SK-N-SH (cell line): ENCODE measurements at regions not wholly inside any gene's neighbourhood (a gene's known extent, or its start where the extent isn't known, plus 50 kb on each side); places are given as distances from the start of the nearest gene placed in this dataset.

ENCODE experiments used
- CTCF ChIA-PET: fragments of 300-600, 350-600 bp; formaldehyde crosslinking; extraction: SDS; loops from one replicate; lab custom pipeline; 2021; lab: Yijun Ruan, JAX
- POLR2A ChIA-PET: fragments of 350-600 bp; sonication (Branson Sonifier 250); formaldehyde crosslinking; extraction: SDS; loops from one replicate; lab custom pipeline; 2020; ENCODE audit warnings: antibody characterized with exemption, inconsistent platforms; lab: Yijun Ruan, JAX
- DNase-seq: peaks from one replicate; pipeline ENCODE4 v3.0.0; 2012
- H2AFZ ChIP-seq: fragments of 200-600 bp; sonication (generic); 2 replicates; pipeline ENCODE4 v1.8.1; 2016; ENCODE audit warnings: antibody characterized with exemption, mild to moderate bottlenecking, low read depth
- H3F3A ChIP-seq: fragments of 200-600 bp; sonication (generic); replicated peaks from 2 replicates; pipeline ENCODE3; 2016; ENCODE audit warnings: antibody characterized with exemption, mild to moderate bottlenecking; ENCODE audit not compliant: insufficient read depth
- H3K27ac ChIP-seq, 2 experiments: fragments of 200-500 bp in 1 of 2; fragments of 200-600 bp in 1 of 2; sonication (Bioruptor generic) in 1 of 2; sonication (generic), shearing (Covaris generic) in 1 of 2; 2 replicates each; pipeline versions ENCODE4 v1.5.1 to v1.6.1; 2014 to 2016; ENCODE audit warnings: low read depth in 2 of 2, inconsistent platforms in 1 of 2, low read length in 1 of 2, mild to moderate bottlenecking in 1 of 2, mixed read lengths in 1 of 2
- H3K27me3 ChIP-seq: fragments of 200-600 bp; sonication (generic), shearing (Covaris generic); 2 replicates; pipeline ENCODE4 v1.6.1; 2016; ENCODE audit warnings: mixed run types; ENCODE audit not compliant: insufficient read depth
- H3K36me3 ChIP-seq, 2 experiments: fragments of 200-500 bp in 1 of 2; fragments of 200-600 bp in 1 of 2; sonication (Bioruptor generic) in 1 of 2; sonication (generic) in 1 of 2; replicated peaks in 1 of 2; 2 replicates each; pipeline versions ENCODE3 to v1.5.1; 2014 to 2016; ENCODE audit warnings: low read length in 1 of 2, mild to moderate bottlenecking in 1 of 2; ENCODE audit not compliant: insufficient read depth in 2 of 2, control insufficient read depth in 1 of 2
- H3K4me1 ChIP-seq, 2 experiments: fragments of 200-500 bp in 1 of 2; fragments of 200-600 bp in 1 of 2; sonication (Bioruptor generic) in 1 of 2; sonication (generic), shearing (Covaris generic) in 1 of 2; 2 replicates each; pipeline versions ENCODE4 v1.5.1 to v1.6.1; 2014 to 2016; ENCODE audit warnings: low read depth in 1 of 2, low read length in 1 of 2, mixed run types in 1 of 2; ENCODE audit not compliant: insufficient read depth in 2 of 2, control insufficient read depth in 1 of 2
- H3K4me2 ChIP-seq: fragments of 200-600 bp; sonication (generic), shearing (Covaris generic); 2 replicates; pipeline ENCODE4 v1.6.1; 2017; ENCODE audit warnings: mixed run types
- H3K4me3 ChIP-seq, 2 experiments: fragments of 200-500 bp in 1 of 2; fragments of 200-600 bp in 1 of 2; sonication (Bioruptor generic) in 1 of 2; sonication (generic), shearing (Covaris generic) in 1 of 2; 2 replicates each; pipeline versions ENCODE4 v1.5.1 to v1.8.1; 2014 to 2016; ENCODE audit warnings: low read depth in 2 of 2, inconsistent platforms in 1 of 2, low read length in 1 of 2, mild to moderate bottlenecking in 1 of 2, mixed read lengths in 1 of 2, moderate library complexity in 1 of 2
- H3K79me2 ChIP-seq: fragments of 200-600 bp; sonication (generic); 2 replicates; pipeline ENCODE4 v1.8.1; 2017; ENCODE audit warnings: mild to moderate bottlenecking; ENCODE audit not compliant: insufficient read depth
- H3K9ac ChIP-seq: fragments of 200-600 bp; sonication (generic); 2 replicates; pipeline ENCODE4 v1.6.1; 2017; ENCODE audit warnings: mixed run types
- H3K9me2 ChIP-seq: fragments of 200-600 bp; sonication (generic); 2 replicates; pipeline ENCODE4 v1.6.1; 2017; ENCODE audit warnings: mixed run types
- H3K9me3 ChIP-seq: fragments of 200-600 bp; sonication (generic); 2 replicates; pipeline ENCODE4 v1.6.1; 2017; ENCODE audit warnings: mixed run types, mild to moderate bottlenecking, moderate library complexity
- H4K20me1 ChIP-seq: fragments of 200-600 bp; sonication (generic); 2 replicates; pipeline ENCODE4 v1.6.1; 2017; ENCODE audit warnings: mild to moderate bottlenecking, mixed run types; ENCODE audit not compliant: insufficient read depth
- CHD2 ChIP-seq: fragments of 150-350 bp; IDR thresholded peaks from 2 replicates; pipeline ENCODE4 v1.6.1; 2018; ENCODE audit warnings: low read length; ENCODE audit not compliant: partially characterized antibody
- ELF1 ChIP-seq: IDR thresholded peaks from 2 replicates; pipeline ENCODE4 v1.4.0; 2012
- EZH2phosphoT487 ChIP-seq: fragments of 200-600 bp; sonication (generic); IDR thresholded peaks from 2 replicates; pipeline ENCODE4 v1.6.1; 2017; ENCODE audit warnings: low read depth, mixed run types, mild to moderate bottlenecking, antibody characterized with exemption, moderate library complexity, borderline replicate concordance
- FOSL2 ChIP-seq: IDR thresholded peaks from 2 replicates; pipeline ENCODE4 v1.4.0; 2012; ENCODE audit warnings: low read depth, mild to moderate bottlenecking, moderate library complexity, borderline replicate concordance
- GABPA ChIP-seq: IDR thresholded peaks from 2 replicates; pipeline ENCODE4 v1.4.0; 2012; ENCODE audit warnings: low read depth, mild to moderate bottlenecking
- MEF2A ChIP-seq: IDR thresholded peaks from 2 replicates; pipeline ENCODE4 v1.4.0; 2012; ENCODE audit warnings: low read depth, borderline replicate concordance
- MXI1 ChIP-seq: IDR thresholded peaks from 2 replicates; pipeline ENCODE4 v1.6.1; 2012; ENCODE audit warnings: mild to moderate bottlenecking, low read depth, low read length, improper control_type of control experiment
- NFIC ChIP-seq: IDR thresholded peaks from 2 replicates; pipeline ENCODE4 v1.4.0; 2012; ENCODE audit warnings: borderline replicate concordance
- RAD21 ChIP-seq: IDR thresholded peaks from 2 replicates; pipeline ENCODE4 v1.6.1; 2012; ENCODE audit warnings: mild to moderate bottlenecking, low read length
- RCOR1 ChIP-seq: fragments of 150-350 bp; IDR thresholded peaks from 2 replicates; pipeline ENCODE4 v1.6.1; 2017; ENCODE audit warnings: antibody characterized with exemption, low read length
- RFX5 ChIP-seq: IDR thresholded peaks from 2 replicates; pipeline ENCODE4 v1.6.1; 2012; ENCODE audit warnings: mild to moderate bottlenecking, improper control_type of control experiment, low read length
- TEAD4 ChIP-seq: IDR thresholded peaks from 2 replicates; pipeline ENCODE4 v1.4.0; 2012; ENCODE audit warnings: mild to moderate bottlenecking, borderline replicate concordance; ENCODE audit not compliant: insufficient read depth
- YY1 ChIP-seq: IDR thresholded peaks from 2 replicates; pipeline ENCODE4 v1.4.0; 2012; ENCODE audit warnings: low read depth, mild to moderate bottlenecking
- WGBS: methylation state at CpG from one replicate; pipeline ENCODE4 v1.1.6; 2017; ENCODE audit warnings: low lambda C conversion rate; 5-methylcytosine and 5-hydroxymethylcytosine counted together
- TF ChIP-seq, protein P1 (sequence below): fragments of 150-350 bp; IDR thresholded peaks from 2 replicates; pipeline ENCODE4 v1.6.1; 2016; ENCODE audit warnings: mild to moderate bottlenecking, low read depth, low read length
- TF ChIP-seq, protein P2 (sequence below): IDR thresholded peaks from 2 replicates; pipeline ENCODE4 v1.4.0; 2012; ENCODE audit warnings: low read depth
- TF ChIP-seq, protein P3 (sequence below): IDR thresholded peaks from 2 replicates; pipeline ENCODE4 v1.4.0; 2012; ENCODE audit warnings: low read depth, borderline replicate concordance
- TF ChIP-seq, protein P4 (sequence below): IDR thresholded peaks from 2 replicates; pipeline ENCODE4; 2012
- TF ChIP-seq, protein P5 (sequence below): IDR thresholded peaks from 2 replicates; pipeline ENCODE4 v1.4.0; 2012; ENCODE audit warnings: low read depth, borderline replicate concordance

DNA sequence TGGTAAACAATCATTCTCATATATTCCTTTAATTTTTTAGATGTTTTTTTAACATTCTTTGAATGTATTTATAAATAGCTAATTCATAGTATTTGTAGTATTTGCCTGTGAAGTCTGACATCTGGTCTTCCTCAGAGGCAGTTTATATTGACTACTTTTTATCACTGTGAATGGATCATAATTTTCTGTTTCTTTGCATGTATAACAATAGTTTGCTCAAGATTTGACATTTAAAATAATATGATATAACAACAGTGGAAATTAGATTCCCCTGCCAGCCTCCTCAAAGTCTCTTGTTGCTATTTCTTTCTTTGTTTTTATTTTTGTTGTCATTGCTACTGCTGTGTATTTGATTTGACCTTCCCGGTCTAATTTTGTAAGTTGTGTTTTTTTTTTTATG is 297.0 kb upstream of the PCDH20 start:
- Histone ChIP-seq H3K4me1 (no peaks in the 10 kb centered on the region), H4K20me1 (no peaks in the 10 kb centered on the region), H3K9ac (no peak overlapping the region), H3K9me3 (no peaks in the 10 kb centered on the region), H2AFZ (no peak overlapping the region), H3K27me3 (no peaks in the 10 kb centered on the region), H3K4me2 (no peak overlapping the region), H3K27ac (no peak overlapping the region), H3K79me2 (no peaks in the 10 kb centered on the region), H3K4me3 (no peak overlapping the region), H3K36me3 (no peaks in the 10 kb centered on the region), H3F3A (no peaks in the 10 kb centered on the region), H3K9me2 (no peaks in the 10 kb centered on the region)
- DNase-seq = no peak
- TF ChIP-seq FOSL2 (no peak), EZH2phosphoT487 (no peak), RFX5 (no peak), MEF2A (no peak), ELF1 (no peak), MXI1 (no peak), RCOR1 (no peak), NFIC (no peak), GABPA (no peak), RAD21 (no peak), TEAD4 (no peak), CHD2 (no peak)
- TF ChIP-seq, protein P1, sequence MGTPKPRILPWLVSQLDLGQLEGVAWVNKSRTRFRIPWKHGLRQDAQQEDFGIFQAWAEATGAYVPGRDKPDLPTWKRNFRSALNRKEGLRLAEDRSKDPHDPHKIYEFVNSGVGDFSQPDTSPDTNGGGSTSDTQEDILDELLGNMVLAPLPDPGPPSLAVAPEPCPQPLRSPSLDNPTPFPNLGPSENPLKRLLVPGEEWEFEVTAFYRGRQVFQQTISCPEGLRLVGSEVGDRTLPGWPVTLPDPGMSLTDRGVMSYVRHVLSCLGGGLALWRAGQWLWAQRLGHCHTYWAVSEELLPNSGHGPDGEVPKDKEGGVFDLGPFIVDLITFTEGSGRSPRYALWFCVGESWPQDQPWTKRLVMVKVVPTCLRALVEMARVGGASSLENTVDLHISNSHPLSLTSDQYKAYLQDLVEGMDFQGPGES = no peak
- TF ChIP-seq, protein P2, sequence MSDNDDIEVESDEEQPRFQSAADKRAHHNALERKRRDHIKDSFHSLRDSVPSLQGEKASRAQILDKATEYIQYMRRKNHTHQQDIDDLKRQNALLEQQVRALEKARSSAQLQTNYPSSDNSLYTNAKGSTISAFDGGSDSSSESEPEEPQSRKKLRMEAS = no peak
- ChIA-PET CTCF (no interaction called here), POLR2A (no interaction called here)
- WGBS = 40% methylated on average over 1 of the region's 1 CpG

DNA sequence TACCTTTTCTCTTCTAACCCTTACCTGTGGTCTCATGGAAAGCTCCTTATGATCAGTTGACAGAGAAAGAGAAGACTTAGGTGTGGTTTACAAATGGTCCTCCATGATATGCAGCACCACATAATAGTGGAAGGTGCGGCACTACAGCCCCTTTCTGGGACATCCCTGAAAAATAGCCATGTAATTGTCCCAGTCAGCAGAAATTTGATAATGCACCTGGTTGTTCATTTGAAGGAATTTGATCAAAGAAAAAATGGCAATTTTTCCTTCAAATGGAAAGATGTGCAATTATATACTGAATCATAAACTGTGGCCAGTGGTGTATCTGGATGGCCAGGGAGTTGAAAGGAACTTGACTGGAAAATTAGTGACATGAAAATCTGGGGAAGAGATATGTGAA is 293.6 kb upstream of the PCDH20 start:
- no peaks in the 10 kb centered on the region for H3K9me3 ChIP-seq
- no peaks in the 10 kb centered on the region for H4K20me1 ChIP-seq
- POLR2A ChIA-PET = no interaction called here
- H3K36me3 ChIP-seq = no peaks in the 10 kb centered on the region
- no peak for DNase-seq
- H3K27ac ChIP-seq = no peak overlapping the region
- no peaks in the 10 kb centered on the region for H3K27me3 ChIP-seq
- 21% methylated on average over 1 of the region's 1 CpG for WGBS
- H3K4me2 ChIP-seq = no peak overlapping the region
- no peaks in the 10 kb centered on the region for H3K9me2 ChIP-seq
- no peaks in the 10 kb centered on the region for H3F3A ChIP-seq
- CTCF ChIA-PET = no interaction called here
- TF ChIP-seq FOSL2 (no peak), RFX5 (no peak), YY1 (no peak), ELF1 (no peak), RCOR1 (no peak), CHD2 (no peak), RAD21 (no peak)
- TF ChIP-seq, protein P3, sequence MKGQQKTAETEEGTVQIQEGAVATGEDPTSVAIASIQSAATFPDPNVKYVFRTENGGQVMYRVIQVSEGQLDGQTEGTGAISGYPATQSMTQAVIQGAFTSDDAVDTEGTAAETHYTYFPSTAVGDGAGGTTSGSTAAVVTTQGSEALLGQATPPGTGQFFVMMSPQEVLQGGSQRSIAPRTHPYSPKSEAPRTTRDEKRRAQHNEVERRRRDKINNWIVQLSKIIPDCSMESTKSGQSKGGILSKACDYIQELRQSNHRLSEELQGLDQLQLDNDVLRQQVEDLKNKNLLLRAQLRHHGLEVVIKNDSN = no peak
- TF ChIP-seq, protein P4, sequence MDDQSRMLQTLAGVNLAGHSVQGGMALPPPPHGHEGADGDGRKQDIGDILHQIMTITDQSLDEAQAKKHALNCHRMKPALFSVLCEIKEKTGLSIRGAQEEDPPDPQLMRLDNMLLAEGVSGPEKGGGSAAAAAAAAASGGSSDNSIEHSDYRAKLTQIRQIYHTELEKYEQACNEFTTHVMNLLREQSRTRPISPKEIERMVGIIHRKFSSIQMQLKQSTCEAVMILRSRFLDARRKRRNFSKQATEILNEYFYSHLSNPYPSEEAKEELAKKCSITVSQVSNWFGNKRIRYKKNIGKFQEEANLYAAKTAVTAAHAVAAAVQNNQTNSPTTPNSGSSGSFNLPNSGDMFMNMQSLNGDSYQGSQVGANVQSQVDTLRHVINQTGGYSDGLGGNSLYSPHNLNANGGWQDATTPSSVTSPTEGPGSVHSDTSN = no peak
- TF ChIP-seq, protein P1 = no peak
- TF ChIP-seq, protein P5, sequence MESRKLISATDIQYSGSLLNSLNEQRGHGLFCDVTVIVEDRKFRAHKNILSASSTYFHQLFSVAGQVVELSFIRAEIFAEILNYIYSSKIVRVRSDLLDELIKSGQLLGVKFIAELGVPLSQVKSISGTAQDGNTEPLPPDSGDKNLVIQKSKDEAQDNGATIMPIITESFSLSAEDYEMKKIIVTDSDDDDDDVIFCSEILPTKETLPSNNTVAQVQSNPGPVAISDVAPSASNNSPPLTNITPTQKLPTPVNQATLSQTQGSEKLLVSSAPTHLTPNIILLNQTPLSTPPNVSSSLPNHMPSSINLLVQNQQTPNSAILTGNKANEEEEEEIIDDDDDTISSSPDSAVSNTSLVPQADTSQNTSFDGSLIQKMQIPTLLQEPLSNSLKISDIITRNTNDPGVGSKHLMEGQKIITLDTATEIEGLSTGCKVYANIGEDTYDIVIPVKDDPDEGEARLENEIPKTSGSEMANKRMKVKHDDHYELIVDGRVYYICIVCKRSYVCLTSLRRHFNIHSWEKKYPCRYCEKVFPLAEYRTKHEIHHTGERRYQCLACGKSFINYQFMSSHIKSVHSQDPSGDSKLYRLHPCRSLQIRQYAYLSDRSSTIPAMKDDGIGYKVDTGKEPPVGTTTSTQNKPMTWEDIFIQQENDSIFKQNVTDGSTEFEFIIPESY = no peak
- no peak overlapping the region for H2AFZ ChIP-seq
- H3K9ac ChIP-seq = no peak overlapping the region
- no peaks in the 10 kb centered on the region for H3K79me2 ChIP-seq
- no peak overlapping the region for H3K4me3 ChIP-seq
- H3K4me1 ChIP-seq = peaks cover 0 to 3% of the 10 kb centered on the region in 2 experiments; a peak in 1 of 4 replicates
